ENCODE measurements at regions not wholly inside any gene's neighbourhood (a gene's known extent, or its start where the extent isn't known, plus 50 kb on each side); places are given as distances from the start of the nearest gene placed in this dataset.
"Not testable (repeated sequence)": the region's sequence is repeated elsewhere in the genome, so short reads cannot be mapped to it uniquely, and the experiment has no call there.

- no peak for DNase-seq (ENCODE audit: low read depth in 4 of 4, low spot score in 1 of 4)
Measured at GRCh38 chr20:30484009-30484748, 773.3 kb upstream of the DEFB115 start.

- no peak for DNase-seq (ENCODE audit: low read depth in 4 of 4, low spot score in 1 of 4)
Measured at GRCh38 chr20:30484749-30485070, 772.8 kb upstream of the DEFB115 start.

- no peak for DNase-seq (ENCODE audit: low read depth in 4 of 4, low spot score in 1 of 4)
Measured at GRCh38 chr20:30485331-30486102, 771.9 kb upstream of the DEFB115 start.

- no peak for DNase-seq (ENCODE audit: low read depth in 4 of 4, low spot score in 1 of 4)
Measured at GRCh38 chr20:30486103-30486478, 771.4 kb upstream of the DEFB115 start.

GRCh38 chr20:30487461-30487860, 770.0 kb upstream of the DEFB115 start:
- DNase-seq (ENCODE audit: low read depth in 4 of 4, low spot score in 1 of 4) = not testable (repeated sequence)

GRCh38 chr20:30487947-30488926, 769.2 kb upstream of the DEFB115 start:
- no peak for DNase-seq (ENCODE audit: low read depth in 4 of 4, low spot score in 1 of 4)

- DNase-seq (ENCODE audit: low read depth in 4 of 4, low spot score in 1 of 4) = no peak
Measured at GRCh38 chr20:30488941-30489613, 768.4 kb upstream of the DEFB115 start.

- no peak for DNase-seq (ENCODE audit: low read depth in 4 of 4, low spot score in 1 of 4)
Measured at GRCh38 chr20:30489614-30490003, 767.9 kb upstream of the DEFB115 start.

GRCh38 chr20:30491016-30491415, 766.4 kb upstream of the DEFB115 start:
- DNase-seq (ENCODE audit: low read depth in 4 of 4, low spot score in 1 of 4) = no peak

GRCh38 chr20:30496656-30497055, 760.8 kb upstream of the DEFB115 start:
- not testable (repeated sequence) for DNase-seq (ENCODE audit: low read depth in 4 of 4, low spot score in 1 of 4)

GRCh38 chr20:30497191-30497590, 760.3 kb upstream of the DEFB115 start:
- DNase-seq (ENCODE audit: low read depth in 4 of 4, low spot score in 1 of 4) = not testable (repeated sequence)

GRCh38 chr20:30499123-30499522, 758.3 kb upstream of the DEFB115 start:
- DNase-seq (ENCODE audit: low read depth in 4 of 4, low spot score in 1 of 4) = no peak

- DNase-seq (ENCODE audit: low read depth in 4 of 4, low spot score in 1 of 4) = not testable (repeated sequence)
Measured at GRCh38 chr20:30499716-30500446, 757.6 kb upstream of the DEFB115 start.

- not testable (repeated sequence) for DNase-seq (ENCODE audit: low read depth in 4 of 4, low spot score in 1 of 4)
Measured at GRCh38 chr20:30500447-30500820, 757.0 kb upstream of the DEFB115 start.

GRCh38 chr20:30500829-30501440, 756.5 kb upstream of the DEFB115 start:
- DNase-seq (ENCODE audit: low read depth in 4 of 4, low spot score in 1 of 4) = no peak

- no peak for DNase-seq (ENCODE audit: low read depth in 4 of 4, low spot score in 1 of 4)
Measured at GRCh38 chr20:30502670-30503069, 754.8 kb upstream of the DEFB115 start.

GRCh38 chr20:30503204-30503603, 754.3 kb upstream of the DEFB115 start:
- DNase-seq (ENCODE audit: low read depth in 4 of 4, low spot score in 1 of 4) = not testable (repeated sequence)

- DNase-seq (ENCODE audit: low read depth in 4 of 4, low spot score in 1 of 4) = no peak
Measured at GRCh38 chr20:30503992-30504570, 753.4 kb upstream of the DEFB115 start.

GRCh38 chr20:30505566-30505965, 751.9 kb upstream of the DEFB115 start:
- no peak for DNase-seq (ENCODE audit: low read depth in 4 of 4, low spot score in 1 of 4)

Data from stimulated activated CD4-positive, alpha-beta T cell treated with anti-CD3 and anti-CD28 coated beads, Interleukin-1b, Interleukin-23, amount 100 ng/mL, for 24 hours (primary cell).